ENCODE measurements at regions not wholly inside any gene's neighbourhood (a gene's known extent, or its start where the extent isn't known, plus 50 kb on each side); places are given as distances from the start of the nearest gene placed in this dataset.
A peak's percentile ranks its signal among the peaks of the same experiment; 100 is the strongest.

- Mint-ChIP-seq H3K27ac (no peak overlapping the region), H3K4me1 (ENCODE audit: low read depth) (no peaks in the 10 kb centered on the region), H3K4me3 (no peak overlapping the region), H3K27me3 (ENCODE audit: low read depth) (no peaks in the 10 kb centered on the region), H3K36me3 (ENCODE audit: insufficient read depth in 2 of 2) (no peaks in the 10 kb centered on the region), H3K9me3 (peaks cover 9 to 23% of the 10 kb centered on the region in 2 donors)
- no peak for ATAC-seq (replicated peaks in 1 of 2)
- DNase-seq, result no peak
Observed at GRCh38 chr18:60445341-60445740, 72.8 kb upstream of the MC4R start.

- no peak for ATAC-seq (replicated peaks in 1 of 2)
- Mint-ChIP-seq H3K27ac (no peak overlapping the region), H3K4me3 (no peak overlapping the region)
Observed at GRCh38 chr18:60446821-60447220, 74.2 kb upstream of the MC4R start.

GRCh38 chr18:60448487-60449267 is 76.1 kb upstream of the MC4R start:
- no peak for ATAC-seq (replicated peaks in 1 of 2)
- H3K27ac Mint-ChIP-seq, result no peak overlapping the region
- DNase-seq, result no peak
- H3K27me3 Mint-ChIP-seq (ENCODE audit: low read depth), result no peaks in the 10 kb centered on the region
- peaks cover 9 to 16% of the 10 kb centered on the region in 2 donors for H3K9me3 Mint-ChIP-seq
- no peak overlapping the region for H3K4me3 Mint-ChIP-seq
- no peaks in the 10 kb centered on the region for H3K4me1 Mint-ChIP-seq (ENCODE audit: low read depth)
- no peaks in the 10 kb centered on the region for H3K36me3 Mint-ChIP-seq (ENCODE audit: insufficient read depth in 2 of 2)

More at GRCh38 chr18:60446821-60447220, 74.2 kb upstream of the MC4R start:
- Mint-ChIP-seq H3K4me1 (ENCODE audit: low read depth) (no peaks in the 10 kb centered on the region), H3K27me3 (ENCODE audit: low read depth) (no peaks in the 10 kb centered on the region), H3K9me3 (peaks cover 9 to 20% of the 10 kb centered on the region in 2 donors), H3K36me3 (ENCODE audit: insufficient read depth in 2 of 2) (no peaks in the 10 kb centered on the region)
- DNase-seq, result no peak

- Mint-ChIP-seq H3K4me1 (ENCODE audit: low read depth) (no peaks in the 10 kb centered on the region), H3K27ac (no peak overlapping the region), H3K9me3 (peaks cover 9 to 15% of the 10 kb centered on the region in 2 donors), H3K36me3 (ENCODE audit: insufficient read depth in 2 of 2) (peaks cover 0 to 2% of the 10 kb centered on the region in 2 donors), H3K4me3 (no peak overlapping the region), H3K27me3 (ENCODE audit: low read depth) (no peaks in the 10 kb centered on the region)
- ATAC-seq (replicated peaks in 1 of 2), result no peak
- no peak for DNase-seq
Observed at GRCh38 chr18:60452421-60452820, 79.8 kb upstream of the MC4R start.

GRCh38 chr18:60466677-60467076 is 94.1 kb upstream of the MC4R start:
- Mint-ChIP-seq H3K27ac (no peak overlapping the region), H3K4me1 (ENCODE audit: low read depth) (no peaks in the 10 kb centered on the region), H3K36me3 (ENCODE audit: insufficient read depth in 2 of 2) (no peaks in the 10 kb centered on the region), H3K27me3 (ENCODE audit: low read depth) (no peaks in the 10 kb centered on the region), H3K4me3 (no peak overlapping the region), H3K9me3 (no peaks in the 10 kb centered on the region)
- ATAC-seq (replicated peaks in 1 of 2) (no peak), DNase-seq (no peak)

- Mint-ChIP-seq H3K27me3 (ENCODE audit: low read depth) (no peaks in the 10 kb centered on the region), H3K4me1 (ENCODE audit: low read depth) (no peaks in the 10 kb centered on the region), H3K27ac (no peak overlapping the region), H3K4me3 (no peak overlapping the region), H3K36me3 (ENCODE audit: insufficient read depth in 2 of 2) (no peaks in the 10 kb centered on the region), H3K9me3 (peaks cover under 1 to 2% of the 10 kb centered on the region in 2 donors)
- ATAC-seq (replicated peaks in 1 of 2) (no peak), DNase-seq (no peak)
Observed at GRCh38 chr18:60469387-60470100, 97.0 kb upstream of the MC4R start.

- Mint-ChIP-seq H3K4me1 (ENCODE audit: low read depth) (no peaks in the 10 kb centered on the region), H3K27me3 (ENCODE audit: low read depth) (no peaks in the 10 kb centered on the region), H3K9me3 (peaks cover 2% of the 10 kb centered on the region in 2 donors), H3K36me3 (ENCODE audit: insufficient read depth in 2 of 2) (no peaks in the 10 kb centered on the region), H3K27ac (no peak overlapping the region), H3K4me3 (no peak overlapping the region)
- ATAC-seq (replicated peaks in 1 of 2), result no peak
- DNase-seq, result no peak
Observed at GRCh38 chr18:60471652-60472051, 99.1 kb upstream of the MC4R start.

- H3K4me1 Mint-ChIP-seq (ENCODE audit: low read depth), result no peaks in the 10 kb centered on the region
- H3K4me3 Mint-ChIP-seq, result no peak overlapping the region
Observed at GRCh38 chr18:60485201-60485600, 112.6 kb upstream of the MC4R start.

GRCh38 chr18:60493066-60493465 is 120.5 kb upstream of the MC4R start:
- H3K4me1 Mint-ChIP-seq (ENCODE audit: low read depth), result no peaks in the 10 kb centered on the region
- H3K36me3 Mint-ChIP-seq (ENCODE audit: insufficient read depth in 2 of 2), result no peaks in the 10 kb centered on the region
- H3K9me3 Mint-ChIP-seq, result peaks cover 5 to 8% of the 10 kb centered on the region in 2 donors
- no peak overlapping the region for H3K27ac Mint-ChIP-seq
- H3K27me3 Mint-ChIP-seq (ENCODE audit: low read depth), result no peaks in the 10 kb centered on the region
- H3K4me3 Mint-ChIP-seq, result no peak overlapping the region
- DNase-seq, result no peak
- ATAC-seq (replicated peaks in 1 of 2), result no peak

More at GRCh38 chr18:60485201-60485600, 112.6 kb upstream of the MC4R start:
- H3K9me3 Mint-ChIP-seq, result peaks cover 1 to 8% of the 10 kb centered on the region in 2 donors
- H3K27me3 Mint-ChIP-seq (ENCODE audit: low read depth), result no peaks in the 10 kb centered on the region
- DNase-seq (no peak), ATAC-seq (replicated peaks in 1 of 2) (no peak)
- H3K27ac Mint-ChIP-seq, result no peak overlapping the region
- H3K36me3 Mint-ChIP-seq (ENCODE audit: insufficient read depth in 2 of 2), result no peaks in the 10 kb centered on the region

GRCh38 chr18:60499675-60500074 is 127.1 kb upstream of the MC4R start:
- peaks cover 1 to 5% of the 10 kb centered on the region in 2 donors for H3K9me3 Mint-ChIP-seq
- no peaks in the 10 kb centered on the region for H3K36me3 Mint-ChIP-seq (ENCODE audit: insufficient read depth in 2 of 2)
- H3K27me3 Mint-ChIP-seq (ENCODE audit: low read depth), result no peaks in the 10 kb centered on the region
- DNase-seq (no peak), ATAC-seq (replicated peaks in 1 of 2) (no peak)
- no peak overlapping the region for H3K4me3 Mint-ChIP-seq
- H3K27ac Mint-ChIP-seq, result no peak overlapping the region
- H3K4me1 Mint-ChIP-seq (ENCODE audit: low read depth), result no peaks in the 10 kb centered on the region

GRCh38 chr18:60500960-60501359 is 128.4 kb upstream of the MC4R start:
- H3K4me3 Mint-ChIP-seq, result no peak overlapping the region
- ATAC-seq (replicated peaks in 1 of 2), result no peak
- no peaks in the 10 kb centered on the region for H3K27me3 Mint-ChIP-seq (ENCODE audit: low read depth)
- H3K27ac Mint-ChIP-seq, result peak overlapping the region; percentile 32
- no peaks in the 10 kb centered on the region for H3K36me3 Mint-ChIP-seq (ENCODE audit: insufficient read depth in 2 of 2)
- peaks cover 0 to 3% of the 10 kb centered on the region in 2 donors for H3K9me3 Mint-ChIP-seq
- no peak for DNase-seq
- no peaks in the 10 kb centered on the region for H3K4me1 Mint-ChIP-seq (ENCODE audit: low read depth)

GRCh38 chr18:60502591-60502990 is 130.0 kb upstream of the MC4R start:
- no peak overlapping the region for H3K4me3 Mint-ChIP-seq
- no peak for DNase-seq
- H3K36me3 Mint-ChIP-seq (ENCODE audit: insufficient read depth in 2 of 2), result no peaks in the 10 kb centered on the region
- ATAC-seq (replicated peaks in 1 of 2), result no peak
- H3K4me1 Mint-ChIP-seq (ENCODE audit: low read depth), result no peaks in the 10 kb centered on the region
- H3K27me3 Mint-ChIP-seq (ENCODE audit: low read depth), result no peaks in the 10 kb centered on the region
- peaks cover 0 to 3% of the 10 kb centered on the region in 2 donors for H3K9me3 Mint-ChIP-seq
- H3K27ac Mint-ChIP-seq, result no peak overlapping the region

- Mint-ChIP-seq H3K4me1 (ENCODE audit: low read depth) (no peaks in the 10 kb centered on the region), H3K27me3 (ENCODE audit: low read depth) (no peaks in the 10 kb centered on the region), H3K4me3 (no peak overlapping the region), H3K9me3 (peaks cover 0 to 3% of the 10 kb centered on the region in 2 donors), H3K27ac (no peak overlapping the region), H3K36me3 (ENCODE audit: insufficient read depth in 2 of 2) (no peaks in the 10 kb centered on the region)
- DNase-seq, result no peak
- no peak for ATAC-seq (replicated peaks in 1 of 2)
Observed at GRCh38 chr18:60503199-60503598, 130.6 kb upstream of the MC4R start.

Data from activated T-cell treated with anti-CD3 and anti-CD28 coated beads, Interleukin-2, amount 50 U/mL, for 72 hours (primary cell).